ENCODE measurements at regions not wholly inside any gene's neighbourhood (a gene's known extent, or its start where the extent isn't known, plus 50 kb on each side); places are given as distances from the start of the nearest gene placed in this dataset.
"Not testable (repeated sequence)": the region's sequence is repeated elsewhere in the genome, so short reads cannot be mapped to it uniquely, and the experiment has no call there.

DNA sequence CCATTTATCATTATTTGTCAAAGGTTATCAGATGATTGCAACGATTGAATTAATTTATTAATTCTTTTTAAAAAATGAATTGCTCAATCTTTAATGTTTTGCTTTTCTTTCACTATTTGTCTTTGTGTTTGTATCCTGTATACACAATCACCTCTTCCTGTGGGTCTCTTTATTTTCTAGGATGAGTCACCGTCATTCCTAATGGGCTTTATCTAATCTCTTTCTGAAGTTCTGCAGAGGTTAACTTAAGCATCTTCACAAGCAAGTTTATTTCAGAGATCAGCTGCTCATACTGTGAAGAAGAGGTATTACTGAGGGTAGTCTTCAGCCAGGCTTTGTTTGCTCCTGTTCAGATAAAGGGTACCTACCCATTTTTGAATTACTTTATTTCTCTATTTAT is 323.9 kb downstream of the NNT start:
- no peak for DNase-seq (ENCODE audit: low spot score)

DNA sequence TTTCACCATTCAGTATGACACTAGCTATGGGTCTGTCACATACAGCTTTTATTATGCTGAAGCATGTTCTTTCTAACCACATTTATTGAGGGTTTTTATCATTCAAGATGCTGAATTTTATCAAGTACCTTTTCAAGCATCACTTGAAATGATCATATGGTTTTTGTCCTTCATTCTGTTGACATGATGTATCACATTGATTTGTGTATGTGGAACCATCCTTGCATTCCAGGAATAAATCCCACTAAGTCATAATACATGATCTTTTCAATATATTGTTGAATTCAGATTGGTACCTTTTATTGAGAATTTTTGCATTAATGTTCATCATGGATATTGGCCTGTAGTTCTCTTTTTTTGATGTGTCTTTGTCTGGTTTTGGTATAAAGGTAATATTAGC is 317.4 kb downstream of the NNT start:
- DNase-seq (ENCODE audit: low spot score): no peak

DNA sequence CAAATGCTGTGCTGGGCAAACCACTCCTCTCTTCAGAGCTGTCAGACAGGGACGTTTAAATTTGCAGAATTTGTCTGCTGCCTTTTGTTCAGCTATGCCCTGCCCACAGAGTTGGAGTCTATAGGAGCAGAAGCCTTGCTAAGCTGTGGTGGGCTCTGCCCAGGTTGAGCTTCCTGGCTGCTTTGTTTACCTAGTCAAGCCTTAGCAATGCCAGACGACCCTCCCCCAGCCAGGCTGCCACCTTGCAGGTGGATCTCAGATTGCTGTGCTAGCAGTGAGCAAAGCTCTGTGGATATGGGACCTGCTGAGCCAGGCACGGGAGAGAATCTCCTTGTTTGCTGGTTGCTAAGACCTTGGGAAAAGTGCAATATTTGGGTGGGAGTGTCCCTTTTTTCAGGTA is 314.9 kb downstream of the NNT start:
- no peak for DNase-seq (ENCODE audit: low spot score)

DNA sequence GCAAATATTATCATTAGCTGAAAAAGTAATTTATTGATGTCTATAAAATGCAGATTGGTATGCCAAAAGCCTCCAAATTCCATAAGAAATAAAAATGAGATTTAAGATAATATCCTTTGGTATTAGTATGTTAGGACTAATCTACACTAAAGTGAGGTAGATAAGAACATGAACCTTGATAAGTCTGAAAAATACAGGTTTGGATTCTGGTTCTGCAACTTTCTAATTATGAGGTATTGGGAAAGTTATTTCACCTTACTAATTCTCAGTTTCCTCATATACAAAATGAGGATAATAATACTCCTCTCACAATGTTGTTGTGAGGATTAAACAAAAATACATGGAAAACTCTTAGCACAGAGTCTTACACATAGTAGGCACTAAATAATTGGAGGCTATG is 300.1 kb downstream of the NNT start:
- DNase-seq (ENCODE audit: low spot score): no peak

DNA sequence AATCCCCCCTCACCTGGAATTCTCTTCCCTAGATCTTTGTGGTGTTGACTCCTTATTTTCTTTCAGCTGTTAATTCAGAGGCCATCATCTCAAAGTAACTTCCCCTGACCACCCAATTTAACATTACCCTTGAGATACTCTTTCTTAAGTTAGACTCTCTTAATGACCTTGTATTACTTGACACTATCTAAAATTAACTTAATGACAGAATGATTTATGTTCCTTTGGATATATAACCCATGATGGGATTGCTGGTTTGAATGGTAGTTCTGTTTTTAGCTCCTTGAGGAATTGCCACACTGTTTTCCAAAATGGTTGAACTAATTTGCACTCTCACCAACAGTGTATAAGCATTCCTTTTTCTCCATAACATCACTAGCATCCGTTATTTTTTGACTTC is 298.0 kb downstream of the NNT start:
- no peak for DNase-seq (ENCODE audit: low spot score)

DNA sequence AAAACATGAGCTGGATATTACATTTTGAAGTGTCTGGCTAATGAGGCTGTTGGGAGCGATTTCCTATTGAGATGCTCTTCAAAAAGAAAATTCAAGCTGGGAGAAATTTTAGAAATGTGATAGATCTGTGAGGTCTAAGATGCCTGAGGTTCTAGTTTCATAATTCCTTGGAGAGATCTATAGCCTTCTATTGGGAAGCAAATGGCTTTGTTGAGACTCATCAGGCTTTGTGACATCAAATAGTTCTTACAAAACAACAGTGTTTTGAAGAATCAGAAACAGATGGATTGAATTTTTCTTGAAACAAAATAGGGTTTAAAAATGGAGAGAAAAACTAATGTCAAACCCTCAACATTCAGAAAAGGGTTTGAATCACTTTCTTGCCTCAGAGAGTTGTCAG is 292.9 kb downstream of the NNT start:
- DNase-seq (ENCODE audit: low spot score): no peak

DNA sequence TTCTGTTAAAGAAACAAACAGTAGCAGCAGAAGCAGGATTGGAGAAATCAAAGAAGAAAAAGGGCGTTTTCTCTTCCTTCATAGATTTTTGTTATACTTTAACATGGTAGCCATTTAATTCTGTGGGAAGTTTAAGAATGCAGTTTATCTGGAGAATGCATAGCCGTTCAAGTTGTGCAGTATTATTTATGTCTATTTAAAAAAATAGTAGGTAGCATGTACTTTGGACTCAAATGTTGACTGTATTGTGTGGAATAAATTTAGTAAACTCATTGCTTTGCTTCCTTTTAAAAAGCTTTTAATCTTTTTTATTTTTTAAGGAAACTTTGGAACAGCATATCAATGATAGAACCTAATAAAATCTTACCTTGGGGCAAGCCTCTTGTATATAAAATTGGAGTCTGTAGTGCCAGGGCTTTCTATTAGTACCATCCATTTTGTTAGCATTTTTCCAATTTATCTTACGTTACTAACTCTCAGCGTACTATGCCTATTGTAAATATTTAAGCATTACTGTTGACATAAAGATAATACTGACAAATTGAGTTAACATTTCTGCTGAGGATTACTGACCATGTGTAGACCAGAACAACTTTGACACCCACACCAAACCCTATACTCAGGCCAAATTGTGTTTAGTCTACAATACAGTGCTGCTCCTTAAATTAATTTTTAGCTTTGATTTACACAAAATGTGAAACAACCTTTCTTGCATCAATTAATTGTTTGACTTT is 291.1 kb downstream of the NNT start:
- DNase-seq (ENCODE audit: low spot score): no peak

DNA sequence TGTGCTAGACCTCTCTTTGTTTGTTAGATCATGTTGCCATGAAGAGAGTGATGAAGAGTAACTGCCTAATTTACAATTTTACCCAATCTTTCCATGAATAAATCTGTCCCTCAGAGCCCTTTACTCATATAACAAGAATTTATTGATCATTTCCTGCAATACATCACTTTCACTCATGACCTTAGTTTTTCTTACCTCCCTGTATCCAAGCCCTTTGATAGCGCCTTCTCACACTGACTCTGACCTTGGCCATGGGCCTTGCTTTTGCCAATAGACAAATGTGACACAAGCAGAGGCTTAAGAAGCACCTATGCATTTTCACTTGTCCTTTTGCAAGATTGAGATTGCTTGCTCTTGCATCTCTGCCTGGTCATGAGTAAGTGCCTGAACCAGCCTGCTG is 288.1 kb downstream of the NNT start:
- DNase-seq (ENCODE audit: low spot score): no peak

DNA sequence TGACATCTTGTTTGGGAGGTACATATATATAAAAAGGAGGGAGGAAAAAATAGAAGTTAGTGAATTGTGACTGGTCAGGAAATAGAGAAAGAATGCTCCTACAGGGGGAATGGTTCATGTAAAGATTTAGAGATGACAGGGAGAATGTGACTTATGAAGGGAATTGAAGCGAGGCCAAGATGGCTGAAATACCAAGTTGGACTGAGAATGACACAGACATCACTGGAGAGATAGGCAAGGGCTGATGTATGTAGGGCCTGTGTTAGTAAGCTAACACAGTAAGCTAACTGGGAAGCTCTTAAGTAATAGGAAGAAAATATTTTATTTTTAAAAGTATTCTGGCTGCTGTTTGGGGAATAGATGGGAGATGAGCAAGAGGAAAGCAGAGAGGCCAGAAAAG is 286.3 kb downstream of the NNT start:
- DNase-seq (ENCODE audit: low spot score): no peak

DNA sequence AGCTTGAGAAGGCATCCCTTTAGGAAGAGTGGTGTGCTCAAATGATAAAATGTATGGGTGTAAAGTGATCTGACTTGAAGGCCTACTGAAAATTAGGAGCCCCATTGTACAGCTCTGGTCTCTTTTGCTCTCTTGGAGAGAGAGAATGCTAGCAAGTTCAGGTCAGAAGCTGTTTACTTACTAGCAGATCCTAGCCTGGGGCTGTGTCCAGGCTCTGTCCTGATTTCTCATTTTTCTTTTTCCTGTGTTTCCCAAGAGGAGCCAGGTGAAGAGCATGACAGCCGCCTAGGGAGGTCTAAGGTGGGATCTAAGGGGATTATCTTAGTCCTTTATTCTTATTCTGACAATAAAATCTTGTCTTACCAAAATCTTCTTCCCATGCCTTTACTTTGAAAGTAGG is 272.8 kb downstream of the NNT start:
- DNase-seq (ENCODE audit: low spot score): no peak

DNA sequence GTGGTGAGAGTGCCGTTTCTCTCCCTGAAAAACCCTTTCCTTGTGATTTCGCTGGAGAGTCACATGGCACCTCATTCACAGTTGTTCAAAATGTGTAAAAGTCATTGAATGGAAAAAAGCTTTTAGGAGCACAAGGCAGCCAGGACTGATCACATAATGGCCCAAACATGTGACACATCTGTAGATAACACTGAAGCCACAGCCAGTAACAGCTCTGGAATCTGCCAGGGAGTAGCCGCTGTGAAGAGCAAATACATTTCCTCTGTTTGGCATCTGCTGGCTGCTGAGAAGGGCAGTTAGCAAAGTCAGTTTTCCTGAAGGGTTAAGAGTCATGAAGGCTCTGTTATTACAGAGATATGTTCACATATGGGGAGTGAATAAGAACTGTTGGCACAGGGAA is 271.8 kb downstream of the NNT start:
- DNase-seq (ENCODE audit: low spot score): no peak

DNA sequence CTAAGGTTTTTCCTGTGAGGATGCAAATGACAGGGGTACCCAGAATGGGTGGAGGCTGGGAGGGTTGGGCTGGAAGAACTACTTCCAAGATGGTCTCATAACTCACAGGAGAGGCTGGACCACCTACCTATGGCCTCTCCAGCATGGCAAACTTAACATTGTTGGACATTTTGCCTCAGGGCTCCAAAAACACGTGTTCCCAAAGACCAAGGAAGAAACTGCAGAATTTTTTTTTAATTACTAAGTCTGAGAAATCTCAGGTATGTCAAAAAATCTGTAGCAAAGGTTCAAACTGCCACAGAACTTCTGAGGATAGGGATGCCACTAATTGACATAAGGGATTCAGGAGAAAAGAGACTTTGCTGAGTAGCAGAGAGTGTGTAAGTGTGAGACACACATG is 270.8 kb downstream of the NNT start:
- no peak for DNase-seq (ENCODE audit: low spot score)

DNA sequence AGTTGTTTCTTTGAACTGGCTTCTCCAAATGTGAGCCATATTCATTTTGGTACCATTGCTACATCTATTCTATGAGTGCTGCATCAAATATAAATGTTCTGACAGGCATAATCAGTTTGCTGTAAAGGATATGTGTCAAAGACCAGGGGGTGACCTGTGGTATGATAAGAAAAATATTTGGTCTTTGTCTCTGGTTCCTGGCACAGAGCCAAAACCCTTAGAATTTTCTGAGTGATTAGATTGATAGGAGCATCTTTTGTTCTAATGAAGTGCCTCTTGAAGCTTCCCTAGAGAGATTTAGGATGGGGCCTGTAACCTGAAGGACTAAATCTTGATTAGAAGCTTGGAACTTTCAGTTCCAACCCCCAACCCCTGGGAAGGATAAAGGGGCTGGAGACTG is 256.3 kb downstream of the NNT start:
- DNase-seq (ENCODE audit: low spot score): no peak

DNA sequence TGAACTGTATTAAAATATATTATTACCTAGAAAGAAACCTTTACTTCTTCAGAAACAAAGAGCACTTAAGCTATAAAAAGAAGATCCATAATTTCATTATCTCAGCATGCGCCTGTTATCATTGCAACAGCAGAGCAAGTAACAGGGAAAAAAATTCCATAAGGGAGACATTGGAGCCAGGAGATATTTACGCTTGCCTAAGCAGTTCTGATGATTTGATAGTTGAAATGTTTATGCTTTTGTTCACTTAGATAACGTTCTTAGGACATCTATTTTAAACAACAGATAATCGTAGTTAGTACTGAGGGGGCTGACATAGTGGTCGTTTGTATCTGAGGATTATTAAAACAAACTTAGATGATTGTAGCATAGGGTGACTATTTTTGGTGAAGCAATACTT is 252.5 kb downstream of the NNT start:
- DNase-seq (ENCODE audit: low spot score): no peak

DNA sequence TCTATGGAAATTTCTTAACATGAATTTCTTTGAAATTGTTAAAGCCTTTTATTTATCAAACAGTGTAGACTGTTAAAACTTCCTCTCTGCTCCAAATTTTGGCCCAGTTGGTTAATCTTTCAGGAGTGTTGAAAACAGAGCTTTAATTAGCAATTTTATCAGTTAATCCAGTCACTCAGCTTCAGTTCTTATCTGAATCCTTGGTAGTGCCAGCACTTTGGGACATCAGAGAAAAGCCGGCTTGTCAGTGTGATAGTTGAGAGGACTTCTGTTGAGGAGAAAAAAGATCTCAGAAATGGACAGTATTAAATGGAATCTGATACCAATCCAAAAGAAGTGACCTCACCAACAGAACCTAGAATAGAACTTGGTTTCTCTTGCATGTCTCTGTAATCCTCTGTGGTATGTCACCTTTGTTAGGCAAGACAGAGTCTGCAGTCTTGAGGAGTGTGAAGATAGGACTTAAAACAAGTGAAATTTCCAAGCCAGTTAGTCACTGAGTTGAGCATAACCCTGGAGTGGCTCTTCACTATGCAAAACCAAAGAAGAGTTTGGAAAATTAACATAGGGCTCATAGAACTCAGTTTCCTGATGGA is 251.8 kb downstream of the NNT start:
- DNase-seq (ENCODE audit: low spot score): no peak

DNA sequence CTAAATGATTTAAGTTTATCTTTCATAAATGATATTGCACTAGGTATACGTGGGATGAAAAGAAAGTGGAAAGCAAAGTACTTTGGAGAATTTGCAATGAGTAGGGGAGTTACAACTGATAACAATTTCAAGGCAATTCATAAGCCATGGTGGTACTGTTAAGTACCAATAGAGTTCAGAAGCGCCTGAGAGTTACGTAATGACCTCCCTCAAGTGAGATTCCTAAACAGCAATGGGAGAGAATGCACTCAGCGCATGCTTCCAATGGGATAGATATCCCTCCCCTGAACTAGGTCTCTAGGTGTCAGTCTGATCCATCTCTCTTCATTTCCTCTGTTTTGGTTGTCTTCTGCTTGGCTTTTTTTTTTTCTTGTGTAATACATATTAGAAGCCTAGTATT is 249.3 kb downstream of the NNT start:
- no peak for DNase-seq (ENCODE audit: low spot score)

DNA sequence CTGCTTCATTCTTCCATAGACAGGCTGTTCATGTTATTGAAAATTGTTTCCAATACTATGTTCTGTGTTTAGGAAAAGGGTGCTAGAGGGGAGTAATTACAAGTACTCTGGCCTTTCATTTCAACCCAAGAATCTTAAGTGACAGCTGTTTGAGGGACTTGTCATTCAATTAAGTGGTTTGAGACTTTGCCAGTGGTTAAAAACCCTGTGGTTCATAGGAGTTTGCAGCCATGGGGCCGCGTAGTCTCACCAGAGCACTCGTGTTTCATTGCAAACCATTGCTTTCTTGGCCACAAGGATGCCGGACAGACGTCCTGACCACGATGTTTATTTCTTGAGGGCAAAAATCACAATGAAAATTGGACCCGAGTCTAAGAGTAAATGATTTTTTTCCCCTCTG is 248.8 kb downstream of the NNT start:
- no peak for DNase-seq (ENCODE audit: low spot score)

DNA sequence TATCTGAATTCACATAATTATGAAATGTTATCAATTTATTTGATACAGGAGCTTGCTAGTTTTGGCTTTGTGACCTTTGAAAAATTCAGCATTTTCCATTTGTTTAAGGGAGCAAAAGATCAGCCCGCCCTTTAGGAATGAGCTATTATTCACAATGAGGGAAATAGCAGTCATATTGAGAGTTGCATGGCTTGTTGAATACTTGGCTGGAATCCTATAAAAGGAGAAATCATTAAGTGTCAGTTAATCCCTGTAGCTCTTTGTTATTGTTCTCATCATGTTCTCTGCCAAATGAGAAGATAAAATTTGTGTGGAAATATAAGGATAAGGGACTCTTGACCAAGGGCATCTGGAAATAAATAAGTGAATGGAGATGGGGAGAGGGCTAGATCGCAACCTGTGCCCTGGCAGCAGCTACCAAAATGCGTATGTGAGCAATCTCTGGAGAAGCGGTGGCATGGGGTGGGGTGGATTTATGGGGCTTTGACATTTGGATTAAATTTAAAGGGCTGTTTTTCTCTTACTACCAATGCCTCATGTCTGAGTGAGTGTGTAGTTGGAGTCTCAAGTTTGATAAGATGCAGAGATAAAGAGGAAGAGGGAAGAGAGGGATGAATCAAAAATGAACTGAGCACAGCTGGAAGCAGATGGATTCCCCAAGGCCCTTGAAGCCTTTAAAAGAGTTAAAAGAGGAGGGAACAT is 237.6 kb downstream of the NNT start:
- no peak for DNase-seq (ENCODE audit: low spot score)

DNA sequence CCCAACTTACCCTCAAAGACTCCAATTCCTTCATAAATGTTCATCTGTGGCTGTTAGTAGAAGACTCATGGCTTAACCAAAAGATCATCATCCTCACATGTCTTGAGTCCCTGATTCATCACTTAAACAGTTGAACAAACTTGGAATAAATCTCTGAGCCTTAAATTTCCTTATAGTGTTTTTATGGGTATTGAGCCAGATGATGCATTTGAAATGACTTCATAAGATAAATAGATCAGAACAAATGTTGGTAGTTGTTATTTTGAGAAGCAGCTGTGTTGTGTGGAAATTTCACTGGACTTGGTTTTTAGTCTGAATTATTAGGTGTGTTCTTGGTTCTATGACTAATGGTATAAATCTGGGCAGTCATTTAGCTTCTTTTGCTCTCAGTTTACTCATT is 236.2 kb downstream of the NNT start:
- DNase-seq (ENCODE audit: low spot score): no peak

DNA sequence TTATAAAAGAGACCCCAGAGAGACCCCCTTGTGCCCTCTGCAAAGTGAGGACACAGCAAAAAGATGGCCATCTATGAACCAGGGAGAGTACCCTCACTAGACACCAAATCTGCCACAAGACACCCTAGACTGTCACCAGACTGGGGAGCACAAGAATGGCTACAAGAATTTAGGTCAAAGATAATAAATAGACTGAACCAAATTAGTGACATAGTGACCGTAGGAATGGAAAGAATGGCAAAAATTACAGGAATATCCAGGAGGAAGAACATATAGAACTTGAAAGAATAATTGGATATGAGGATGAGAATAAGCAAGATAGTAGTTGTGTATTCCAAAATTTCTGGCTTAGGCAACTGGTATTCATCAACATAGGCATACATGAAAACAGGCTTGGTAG is 235.0 kb downstream of the NNT start:
- no peak for DNase-seq (ENCODE audit: low spot score)

DNA sequence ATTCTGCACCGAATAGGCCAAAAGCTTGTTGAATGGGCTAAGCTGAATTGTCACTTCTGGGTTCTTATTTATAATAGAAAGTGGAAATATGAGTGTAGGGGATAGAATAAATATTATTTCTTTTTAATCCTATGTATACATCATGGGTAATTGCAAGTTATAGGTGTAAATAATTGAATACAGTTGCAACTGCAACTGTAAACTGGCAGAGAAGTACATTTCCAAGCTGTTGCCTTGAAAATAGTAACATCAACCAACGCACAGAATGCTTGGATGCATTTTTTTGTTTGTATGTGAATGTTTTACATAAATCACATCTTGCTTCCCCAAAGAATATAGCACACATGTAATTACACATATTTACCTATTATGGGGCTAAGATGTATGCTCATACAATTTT is 234.1 kb downstream of the NNT start:
- no peak for DNase-seq (ENCODE audit: low spot score)

DNA sequence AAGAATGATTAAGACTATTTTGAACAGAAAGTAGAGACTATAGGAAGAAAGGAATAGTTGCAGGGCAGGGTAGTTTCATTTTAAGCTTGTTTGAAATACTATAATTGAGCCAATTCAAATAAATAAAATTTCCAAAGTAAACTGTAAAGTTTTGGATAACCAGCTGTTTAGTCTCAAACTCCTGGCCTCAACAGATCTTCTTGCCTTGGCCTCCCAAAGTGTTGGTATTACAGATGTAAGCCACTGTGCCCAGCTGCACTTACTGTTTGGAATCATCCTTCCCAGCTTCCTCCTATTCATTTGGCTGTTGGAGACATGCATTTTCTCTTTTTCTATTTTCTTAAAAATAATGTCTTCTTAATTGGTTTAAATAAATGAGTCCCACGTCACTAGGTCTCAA is 231.0 kb downstream of the NNT start:
- DNase-seq (ENCODE audit: low spot score): no peak

DNA sequence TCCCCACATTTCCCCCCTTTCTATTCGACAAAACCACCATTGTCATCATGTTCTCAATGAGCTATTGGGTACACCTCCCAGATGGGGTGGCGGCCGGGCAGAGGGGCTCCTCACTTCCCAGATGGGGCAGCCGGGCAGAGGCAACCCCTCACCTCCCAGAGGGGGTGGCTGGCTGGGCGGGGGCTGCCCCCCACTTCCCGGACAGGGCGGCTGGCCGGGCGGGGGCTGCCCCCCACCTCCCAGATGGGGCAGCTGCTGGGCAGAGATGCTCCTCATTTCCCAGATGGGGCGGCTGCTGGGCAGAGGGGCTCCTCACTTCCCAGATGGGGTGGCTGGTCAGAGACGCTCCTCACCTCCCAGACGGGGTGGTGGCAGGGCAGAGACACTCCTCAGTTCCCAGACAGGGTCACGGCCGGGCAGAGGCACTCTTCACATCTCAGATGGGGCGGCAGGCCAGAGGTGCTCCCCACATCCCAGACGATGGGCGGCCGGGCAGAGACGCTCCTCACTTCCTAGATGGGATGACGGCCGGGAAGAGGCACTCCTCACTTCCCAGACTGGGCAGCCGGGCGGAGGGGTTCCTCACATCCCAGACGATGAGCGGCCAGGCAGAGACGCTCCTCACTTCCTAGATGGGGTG is 221.5 kb downstream of the NNT start:
- DNase-seq (ENCODE audit: low spot score): not testable (repeated sequence)
